HG03095 (cell line): ENCODE measurements at regions not wholly inside any gene's neighbourhood (a gene's known extent, or its start where the extent isn't known, plus 50 kb on each side); places are given as distances from the start of the nearest gene placed in this dataset.

Experiments
- ATAC-seq: cut with Tn5 transposase; IDR thresholded peaks from one replicate; pipeline ENCODE4 v1.9.1; 2021; ENCODE audit warnings: moderate library complexity; ENCODE audit not compliant: unreplicated experiment

GRCh38 chr4:153137159-153137558 lies 67.1 kb upstream of the TRIM2 start:
- no peak for ATAC-seq

DNA sequence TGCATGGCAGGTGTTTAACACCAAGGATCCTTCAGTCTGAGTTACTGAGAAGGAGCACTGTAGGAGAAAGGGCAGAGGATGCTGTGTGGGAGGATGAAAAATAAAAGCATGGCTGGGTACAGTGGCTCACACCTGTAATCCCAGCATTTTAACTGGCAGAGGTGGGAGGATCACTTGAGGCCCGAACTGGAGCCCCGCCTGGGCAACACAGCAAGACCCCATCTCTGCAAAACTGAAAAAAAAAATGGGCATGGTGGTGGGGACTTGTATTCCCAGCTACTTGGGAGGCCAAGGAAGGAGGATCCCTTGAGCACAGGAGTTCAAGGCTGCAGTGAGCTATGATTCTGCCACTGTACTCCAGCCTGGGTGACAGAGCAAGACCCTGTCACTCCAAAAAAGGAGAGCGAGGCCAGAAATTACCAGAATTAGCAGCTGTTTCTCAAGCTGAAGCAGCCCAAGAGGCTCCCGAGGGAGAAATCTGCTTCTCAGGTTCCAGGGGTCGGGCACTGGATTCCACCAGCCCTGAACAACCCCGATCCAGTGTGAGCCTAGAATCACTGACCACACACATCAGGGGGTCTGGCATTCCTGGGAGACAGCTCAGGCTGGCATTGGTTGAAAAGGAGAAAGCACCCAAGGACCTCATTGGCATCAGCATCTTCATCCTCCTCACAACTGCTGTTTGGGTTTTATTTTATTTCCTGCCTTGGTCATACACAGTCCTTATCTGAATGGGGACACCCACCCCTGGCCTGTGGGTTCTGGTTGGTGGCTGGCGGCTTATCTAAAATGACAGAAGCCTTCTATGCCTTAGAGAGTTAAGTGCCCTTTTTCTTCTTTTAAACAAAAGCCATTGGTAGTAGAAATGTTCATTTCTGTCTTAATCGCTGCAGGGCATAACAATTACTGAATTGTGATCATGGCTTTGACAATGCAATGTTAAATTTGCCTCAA lies 66.3 kb upstream of the TRIM2 start:
- no peak for ATAC-seq

DNA sequence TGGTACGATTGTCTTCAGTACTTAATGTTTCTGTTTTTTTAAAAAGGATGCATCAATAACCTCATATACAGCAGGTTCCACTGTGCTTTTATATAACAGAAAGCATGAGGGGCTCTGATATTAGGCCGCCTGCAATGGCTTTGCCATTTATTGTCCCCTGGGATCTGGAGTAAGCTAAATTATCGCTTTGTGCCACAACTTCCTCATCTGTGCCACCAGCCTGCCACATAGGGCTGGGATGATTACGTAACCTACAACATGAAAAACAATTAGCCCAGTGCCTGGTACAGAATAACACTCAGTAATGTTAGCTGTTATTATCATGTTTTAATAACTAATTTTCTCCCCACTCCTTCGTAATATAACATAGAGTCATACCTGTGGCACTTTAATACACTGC lies 65.5 kb upstream of the TRIM2 start:
- no peak for ATAC-seq

DNA sequence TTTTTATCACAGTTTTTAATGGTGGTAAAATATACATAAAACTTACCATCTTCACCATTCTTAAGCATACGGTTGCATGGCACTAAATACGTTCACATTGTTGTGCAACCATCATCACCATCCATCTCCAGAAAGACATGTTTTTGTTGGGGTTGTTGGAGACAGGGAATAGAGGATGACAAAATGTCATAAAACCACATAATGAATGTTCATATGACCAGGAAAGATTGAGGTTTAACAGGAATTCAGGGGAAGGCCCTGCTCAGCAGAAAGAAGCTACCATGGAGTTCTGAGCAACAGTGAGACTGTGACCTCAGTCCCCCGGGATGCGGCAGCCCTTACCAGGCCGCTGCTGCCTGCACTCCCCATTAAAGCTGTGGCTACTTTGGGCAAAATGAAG lies 63.9 kb upstream of the TRIM2 start:
- ATAC-seq, result no peak

GRCh38 chr4:153141238-153141637 lies 63.0 kb upstream of the TRIM2 start:
- no peak for ATAC-seq

GRCh38 chr4:153142700-153143438 lies 61.4 kb upstream of the TRIM2 start:
- ATAC-seq, result no peak

GRCh38 chr4:153143527-153144348 lies 60.5 kb upstream of the TRIM2 start:
- no peak for ATAC-seq

GRCh38 chr4:153146031-153146430 lies 58.2 kb upstream of the TRIM2 start:
- ATAC-seq, result no peak

- ATAC-seq, result no peak
These were observed 57.3 kb upstream of the TRIM2 start for GRCh38 chr4:153146961-153147360.

DNA sequence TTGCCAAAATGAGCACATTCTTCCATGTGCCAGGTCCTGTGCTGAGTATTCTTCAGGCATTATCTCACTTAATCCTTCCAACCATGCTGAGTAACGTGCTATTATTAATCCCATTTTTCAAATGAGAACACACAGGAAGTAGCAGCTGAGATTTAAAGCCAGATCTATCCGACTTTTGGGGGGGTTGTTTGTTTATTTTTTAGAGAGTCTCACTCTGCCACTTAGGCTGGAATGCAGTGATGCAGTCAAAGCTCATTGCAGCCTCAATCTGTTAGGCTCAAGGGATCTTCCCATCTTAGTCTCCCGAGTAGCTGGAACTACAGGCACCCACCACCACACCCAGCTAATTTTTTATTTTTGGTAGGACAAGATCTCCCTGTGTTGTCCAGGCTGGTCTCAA lies 55.5 kb upstream of the TRIM2 start:
- no peak for ATAC-seq

DNA sequence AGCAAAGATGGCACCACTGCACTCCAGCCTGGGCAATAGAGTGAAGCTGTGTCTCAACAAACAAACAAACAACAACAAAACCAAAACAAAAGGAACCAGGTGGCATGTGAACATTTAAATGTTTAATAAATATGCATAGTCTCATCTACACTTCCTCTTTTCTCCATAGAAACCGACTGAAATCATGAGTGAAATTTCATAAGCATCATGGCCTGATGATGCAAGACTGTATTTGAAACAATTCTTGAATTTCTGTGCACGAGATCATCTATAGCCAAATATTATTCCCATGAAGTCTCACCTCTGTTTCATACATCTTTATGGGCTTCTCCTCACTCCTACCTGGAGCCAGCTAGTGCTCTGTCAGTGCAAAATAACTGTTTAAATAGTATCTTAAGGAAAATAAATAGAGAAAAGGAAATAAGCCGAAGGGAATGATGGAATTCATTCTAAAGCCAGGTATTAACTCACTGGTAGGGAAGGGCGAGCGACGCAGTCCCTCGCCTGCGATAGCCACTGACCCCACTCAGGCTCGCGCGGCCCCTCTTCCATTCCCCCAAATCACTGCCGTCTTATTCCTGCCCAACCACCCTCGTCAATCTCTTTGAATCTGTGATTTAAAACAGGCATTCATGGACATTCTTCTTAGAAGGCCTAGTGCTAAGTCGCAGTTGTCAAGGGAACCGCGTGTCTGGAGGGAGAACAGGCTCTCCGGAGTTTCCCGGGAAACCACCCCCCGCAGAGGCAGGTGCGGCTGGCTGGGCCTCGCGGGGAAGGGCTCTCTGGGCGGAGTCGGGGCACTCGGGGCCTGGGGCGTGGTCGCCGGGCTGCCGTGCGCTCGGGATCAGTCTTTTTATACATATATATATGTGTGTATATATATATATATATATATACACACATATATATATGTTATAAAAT lies 52.4 kb upstream of the TRIM2 start:
- ATAC-seq, result no peak

- peak; percentile 15 for ATAC-seq
These were observed 51.5 kb upstream of the TRIM2 start for GRCh38 chr4:153152501-153153338.

DNA sequence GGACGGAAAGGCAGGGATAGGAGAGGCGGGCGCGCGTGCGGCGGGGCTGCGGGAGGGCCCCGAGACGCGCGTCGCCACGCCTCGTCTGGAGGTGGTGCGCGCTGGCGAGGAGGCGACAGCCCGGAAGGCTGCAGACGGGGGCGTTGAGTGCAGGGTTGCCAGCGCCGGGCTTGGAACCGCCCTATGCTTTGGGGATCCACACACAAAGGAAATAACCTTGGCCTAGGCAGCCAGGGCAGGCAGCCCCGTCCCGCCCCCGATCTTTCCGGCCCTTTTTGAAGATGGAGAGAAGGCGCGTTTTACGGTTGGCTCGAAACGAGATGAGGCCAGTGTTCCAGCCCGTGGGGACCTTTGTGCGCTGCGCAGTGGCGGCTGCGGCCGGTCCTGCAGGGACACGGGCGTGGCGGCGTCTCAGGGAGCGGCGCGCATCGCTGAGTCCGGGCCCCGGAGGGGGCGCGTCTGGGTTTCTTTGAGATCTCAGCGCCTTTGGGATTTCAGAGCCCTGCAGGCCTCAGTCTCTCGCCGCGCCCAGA lies 50.8 kb upstream of the TRIM2 start:
- ATAC-seq, result peak; percentile 49

DNA sequence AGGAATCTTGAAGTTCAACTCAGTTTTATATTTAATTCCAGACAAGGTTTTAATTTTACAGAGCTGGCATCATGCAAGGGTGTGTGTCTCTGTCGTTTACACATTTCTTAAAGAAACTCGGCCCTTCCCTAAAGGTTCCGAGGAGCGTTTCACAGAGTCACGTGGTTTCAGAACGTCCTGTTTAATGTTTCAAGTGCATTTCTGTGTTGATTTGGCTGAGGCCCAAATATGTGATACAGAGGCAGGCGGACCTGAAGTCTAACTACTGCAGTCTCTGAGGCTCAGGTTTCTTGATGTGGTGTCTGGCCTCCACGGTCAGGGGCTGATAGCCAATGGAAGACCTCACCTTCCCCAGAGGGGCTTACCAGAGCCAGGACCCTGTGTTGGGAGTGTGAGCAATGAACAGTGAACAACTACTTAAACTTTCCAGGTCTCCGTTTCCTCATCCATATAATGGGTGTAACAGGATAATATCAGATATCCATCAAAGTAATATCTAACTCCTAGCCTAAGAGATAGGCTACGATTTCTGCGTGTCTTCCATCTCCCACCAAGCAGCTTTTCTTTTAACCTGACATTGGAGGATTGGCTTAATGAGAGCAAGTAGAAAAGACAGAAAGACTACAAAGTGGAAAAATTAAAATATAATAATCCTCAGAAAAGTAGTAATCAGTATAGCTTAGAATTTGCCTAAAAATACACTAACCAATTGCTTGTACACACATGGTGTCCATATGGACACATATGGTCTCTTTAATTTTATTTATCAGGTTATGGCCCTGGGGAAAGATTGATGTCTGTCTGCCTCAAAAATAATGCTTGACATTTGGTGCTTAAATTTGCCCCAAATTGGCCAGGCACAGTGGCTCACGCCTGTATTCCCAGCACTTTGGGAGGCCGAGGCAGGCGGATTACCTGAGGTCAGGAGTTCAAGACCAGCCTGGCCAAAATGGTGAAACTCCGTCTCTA lies 50.0 kb upstream of the TRIM2 start:
- no peak for ATAC-seq
